ENCODE measurements at regions not wholly inside any gene's neighbourhood (a gene's known extent, or its start where the extent isn't known, plus 50 kb on each side); places are given as distances from the start of the nearest gene placed in this dataset.

GRCh38 chr3:162658003-162658402 lies 1161.4 kb downstream of the OTOL1 start:
- intact Hi-C loops (cut with micrococcal nuclease), result no loop called here
- Histone ChIP-seq H3K4me2 (ENCODE audit: low read length) (no peak overlapping the region), H3K27me3 (ENCODE audit: insufficient read depth, low read length) (no peaks in the 10 kb centered on the region), H3K9me2 (ENCODE audit: insufficient read depth) (no peaks in the 10 kb centered on the region), H3K4me3 (replicated peaks in 1 of 2; ENCODE audit: low read depth in 1 of 2, low read length in 2 of 2) (no peak overlapping the region), H3K9me3 (ENCODE audit: control insufficient read depth in 1 of 2, insufficient read depth in 1 of 2, low read depth in 1 of 2, low read length in 2 of 2) (no peaks in the 10 kb centered on the region), H4K20me1 (ENCODE audit: insufficient read depth) (no peaks in the 10 kb centered on the region), H3K36me3 (ENCODE audit: control insufficient read depth in 1 of 2, insufficient read depth in 2 of 2, low read length in 2 of 2) (no peaks in the 10 kb centered on the region), H3K27ac (ENCODE audit: low read depth, low read length) (no peak overlapping the region), H3K4me1 (ENCODE audit: control insufficient read depth in 1 of 2, insufficient read depth in 2 of 2, low read length in 2 of 2) (no peaks in the 10 kb centered on the region), H3K79me2 (ENCODE audit: insufficient read depth, low read length) (no peaks in the 10 kb centered on the region), H2AFZ (ENCODE audit: low read depth, low read length, poor library complexity, severe bottlenecking) (no peak overlapping the region), H3K9ac (ENCODE audit: low read length) (no peak overlapping the region)
- ChIA-PET RAD21 (ENCODE audit: low non-redundant PET in 1 of 2, low total read pairs in 2 of 2, uncharacterized antibody in 2 of 2, unreplicated experiment in 2 of 2) (no interaction called here), CTCF (no interaction called here), POLR2A (no interaction called here)
- no peak for DNase-seq (ENCODE audit: low read depth, low spot score)
- BruUV-seq (replicated peaks), result no TSS peak
- no peak for ATAC-seq
- no peak for TF ChIP-seq POLR2AphosphoS5 (IDR thresholded peaks at IDR 0.05; ENCODE audit: low read depth, low read length)
- TF ChIP-seq MAX (IDR thresholded peaks at IDR 0.05), result no peak
- no peak for TF ChIP-seq POLR2A (IDR thresholded peaks at IDR 0.05; ENCODE audit: borderline replicate concordance, extremely low read depth, insufficient read depth, insufficient read length)
- no peak for TF ChIP-seq CEBPB (IDR thresholded peaks at IDR 0.05; ENCODE audit: low read depth)
- no peak for TF ChIP-seq EZH2phosphoT487 (IDR thresholded peaks at IDR 0.05; ENCODE audit: borderline replicate concordance)
- TF ChIP-seq ATF3 (IDR thresholded peaks at IDR 0.05), result no peak
- TF ChIP-seq SP1 (IDR thresholded peaks at IDR 0.05; ENCODE audit: low read depth), result no peak
- TF ChIP-seq EZH2 (IDR thresholded peaks at IDR 0.05), result no peak
- TF ChIP-seq SIN3A (IDR thresholded peaks at IDR 0.05; ENCODE audit: low read depth), result no peak
- no peak for TF ChIP-seq REST (IDR thresholded peaks at IDR 0.05; ENCODE audit: low read depth)
- TF ChIP-seq SRF (IDR thresholded peaks at IDR 0.05; ENCODE audit: low read depth), result no peak
- TF ChIP-seq ELF1 (IDR thresholded peaks at IDR 0.05; ENCODE audit: borderline replicate concordance, low read depth), result no peak
- TF ChIP-seq TCF7L2 (IDR thresholded peaks at IDR 0.05; ENCODE audit: borderline replicate concordance, extremely low read depth, insufficient read depth, insufficient read length), result no peak
- no peak for TF ChIP-seq CTCF (IDR thresholded peaks at IDR 0.05 in 2 of 3, conservative IDR thresholded peaks at IDR 0.05 in 1 of 3; ENCODE audit: borderline replicate concordance in 1 of 3, insufficient read depth in 1 of 3, low read depth in 2 of 3, low read length in 2 of 3)
- no peak for TF ChIP-seq JUND (IDR thresholded peaks at IDR 0.05)
- no peak for TF ChIP-seq RAD21 (IDR thresholded peaks at IDR 0.05; ENCODE audit: low read depth)
- no peak for TF ChIP-seq ZFX (IDR thresholded peaks at IDR 0.05)
- no peak for TF ChIP-seq FOSL1 (IDR thresholded peaks at IDR 0.05; ENCODE audit: low read depth)
- no peak for TF ChIP-seq EGR1 (IDR thresholded peaks at IDR 0.05; ENCODE audit: low read depth)

Data from HCT116 (cell line).